CD4-positive, CD25-positive, alpha-beta regulatory T cell (primary cell): ENCODE measurements at regions not wholly inside any gene's neighbourhood (a gene's known extent, or its start where the extent isn't known, plus 50 kb on each side); places are given as distances from the start of the nearest gene placed in this dataset.

Experiments
- ATAC-seq, 2 donors: fragments of 150-1000 bp; cut with Tn5 transposase; one replicate each; pipeline ENCODE4 v1.10.0; 2021; ENCODE audit warnings: low read depth in 2 of 2, moderate number of reproducible peaks in 2 of 2, moderate library complexity in 1 of 2
- DNase-seq, 3 donors: peaks; one replicate each; pipeline versions ENCODE4 v3.0.0 to v3.0.0-alpha.2; 2012 to 2022; ENCODE audit warnings: mixed read lengths in 1 of 3
- H3K27ac ChIP-seq: one replicate; pipeline ENCODE4 v1.7.0; 2013; ENCODE audit warnings: mild to moderate bottlenecking, low read length; ENCODE audit not compliant: insufficient read depth, poor library complexity, severe bottlenecking
- H3K27me3 ChIP-seq: one replicate; pipeline ENCODE4 v1.7.0; 2013; ENCODE audit warnings: low read length; ENCODE audit not compliant: control insufficient read depth, insufficient read depth
- H3K36me3 ChIP-seq: one replicate; pipeline ENCODE4 v1.7.0; 2013; ENCODE audit warnings: mild to moderate bottlenecking, low read length, moderate library complexity; ENCODE audit not compliant: control insufficient read depth, insufficient read depth
- H3K4me1 ChIP-seq: 2 replicates; pipeline ENCODE4 v1.7.0; 2013; ENCODE audit warnings: mild to moderate bottlenecking, low read length; ENCODE audit not compliant: insufficient read depth, control insufficient read depth, poor library complexity, severe bottlenecking
- H3K4me3 ChIP-seq: one replicate; pipeline ENCODE4 v1.7.0; 2013; ENCODE audit warnings: low read depth, mild to moderate bottlenecking, low read length, moderate library complexity
- H3K9me3 ChIP-seq, 2 experiments: 1 replicate in 1 of 2; 2 replicates in 1 of 2; pipeline ENCODE4 v1.7.0; 2013; ENCODE audit warnings: low read length in 2 of 2, mild to moderate bottlenecking in 1 of 2, moderate library complexity in 1 of 2; ENCODE audit not compliant: control insufficient read depth in 2 of 2
- H3K27ac Mint-ChIP-seq, 3 donors: one replicate each; pipeline ENCODE4 v1.8.0; 2020 to 2022; ENCODE audit warnings: mild to moderate bottlenecking in 3 of 3, mixed read lengths in 3 of 3, moderate library complexity in 2 of 3
- H3K27me3 Mint-ChIP-seq: one replicate; pipeline ENCODE4 v1.8.0; 2022; ENCODE audit warnings: mild to moderate bottlenecking, mixed read lengths
- H3K36me3 Mint-ChIP-seq: one replicate; pipeline ENCODE4 v1.8.0; 2020; ENCODE audit warnings: mixed read lengths
- H3K4me1 Mint-ChIP-seq, 4 donors: one replicate each; pipeline ENCODE4 v1.8.0; 2020 to 2022; ENCODE audit warnings: mixed read lengths in 4 of 4, mild to moderate bottlenecking in 1 of 4
- H3K4me3 Mint-ChIP-seq, 4 donors: one replicate each; pipeline ENCODE4 v1.8.0; 2020 to 2022; ENCODE audit warnings: mild to moderate bottlenecking in 4 of 4, mixed read lengths in 4 of 4, moderate library complexity in 3 of 4
- H3K9me3 Mint-ChIP-seq, 7 donors: one replicate each; pipeline ENCODE4 v1.8.0; 2020 to 2022; ENCODE audit warnings: mixed read lengths in 7 of 7, mild to moderate bottlenecking in 3 of 7, moderate library complexity in 2 of 7

- Histone ChIP-seq H3K27ac (no peak overlapping the region), H3K4me1 (no peaks in the 10 kb centered on the region), H3K36me3 (no peaks in the 10 kb centered on the region), H3K4me3 (no peak overlapping the region), H3K27me3 (no peaks in the 10 kb centered on the region), H3K9me3 (no peaks in the 10 kb centered on the region)
- no peak for ATAC-seq
- H3K4me3 Mint-ChIP-seq: no peak overlapping the region
- no peaks in the 10 kb centered on the region for H3K36me3 Mint-ChIP-seq
- H3K9me3 Mint-ChIP-seq: peaks cover 0 to 2% (median 0%) of the 10 kb centered on the region in 7 donors
- H3K27ac Mint-ChIP-seq: no peak overlapping the region
- no peaks in the 10 kb centered on the region for H3K4me1 Mint-ChIP-seq
- no peaks in the 10 kb centered on the region for H3K27me3 Mint-ChIP-seq
- DNase-seq: no peak
Measured at GRCh38 chr2:226380679-226381078, 418.9 kb downstream of the IRS1 start.

- Mint-ChIP-seq H3K9me3 (peaks cover 0 to 2% (median 0%) of the 10 kb centered on the region in 7 donors), H3K27me3 (no peaks in the 10 kb centered on the region), H3K4me3 (no peak overlapping the region), H3K36me3 (no peaks in the 10 kb centered on the region), H3K27ac (no peak overlapping the region), H3K4me1 (no peaks in the 10 kb centered on the region)
- ATAC-seq: no peak
- Histone ChIP-seq H3K36me3 (no peaks in the 10 kb centered on the region), H3K27ac (no peak overlapping the region), H3K9me3 (no peaks in the 10 kb centered on the region), H3K27me3 (no peaks in the 10 kb centered on the region), H3K4me1 (no peaks in the 10 kb centered on the region), H3K4me3 (no peak overlapping the region)
- DNase-seq: no peak
Measured at GRCh38 chr2:226378753-226379705, 420.6 kb downstream of the IRS1 start.

- peak overlapping the region in 1 of 3 donors; percentile 16 for H3K27ac Mint-ChIP-seq
- no peak overlapping the region for H3K4me3 Mint-ChIP-seq
- peaks cover 0 to 2% (median 0%) of the 10 kb centered on the region in 7 donors for H3K9me3 Mint-ChIP-seq
- Histone ChIP-seq H3K36me3 (no peaks in the 10 kb centered on the region), H3K4me3 (no peak overlapping the region), H3K27me3 (no peaks in the 10 kb centered on the region), H3K4me1 (no peaks in the 10 kb centered on the region), H3K27ac (no peak overlapping the region), H3K9me3 (no peaks in the 10 kb centered on the region)
- H3K36me3 Mint-ChIP-seq: no peaks in the 10 kb centered on the region
- no peaks in the 10 kb centered on the region for H3K4me1 Mint-ChIP-seq
- ATAC-seq (no peak), DNase-seq (no peak)
- H3K27me3 Mint-ChIP-seq: no peaks in the 10 kb centered on the region
Measured at GRCh38 chr2:226376516-226377180, 423.0 kb downstream of the IRS1 start.

- no peaks in the 10 kb centered on the region for H3K9me3 ChIP-seq
- H3K27ac ChIP-seq: no peak overlapping the region
- no peak overlapping the region for H3K4me3 ChIP-seq
- Mint-ChIP-seq H3K36me3 (no peaks in the 10 kb centered on the region), H3K4me3 (no peak overlapping the region), H3K9me3 (peaks cover 0 to 4% (median 0%) of the 10 kb centered on the region in 7 donors), H3K4me1 (no peaks in the 10 kb centered on the region), H3K27ac (no peak overlapping the region), H3K27me3 (no peaks in the 10 kb centered on the region)
- ATAC-seq (no peak), DNase-seq (no peak)
- H3K4me1 ChIP-seq: no peaks in the 10 kb centered on the region
- H3K36me3 ChIP-seq: no peaks in the 10 kb centered on the region
- H3K27me3 ChIP-seq: no peaks in the 10 kb centered on the region
Measured at GRCh38 chr2:226366920-226367319, 432.7 kb downstream of the IRS1 start.

GRCh38 chr2:226364217-226364616, 435.4 kb downstream of the IRS1 start:
- H3K27me3 Mint-ChIP-seq: no peaks in the 10 kb centered on the region
- Histone ChIP-seq H3K27ac (no peak overlapping the region), H3K4me3 (no peak overlapping the region), H3K4me1 (no peaks in the 10 kb centered on the region), H3K36me3 (no peaks in the 10 kb centered on the region), H3K27me3 (no peaks in the 10 kb centered on the region), H3K9me3 (no peaks in the 10 kb centered on the region)
- no peak for DNase-seq
- H3K36me3 Mint-ChIP-seq: no peaks in the 10 kb centered on the region
- no peaks in the 10 kb centered on the region for H3K4me1 Mint-ChIP-seq
- peaks cover 0 to 4% (median 0%) of the 10 kb centered on the region in 7 donors for H3K9me3 Mint-ChIP-seq
- no peak overlapping the region for H3K27ac Mint-ChIP-seq
- no peak overlapping the region for H3K4me3 Mint-ChIP-seq
- no peak for ATAC-seq

- Histone ChIP-seq H3K4me1 (no peaks in the 10 kb centered on the region), H3K27ac (no peak overlapping the region), H3K4me3 (no peak overlapping the region), H3K36me3 (no peaks in the 10 kb centered on the region), H3K9me3 (no peaks in the 10 kb centered on the region), H3K27me3 (no peaks in the 10 kb centered on the region)
- Mint-ChIP-seq H3K4me3 (no peak overlapping the region), H3K36me3 (no peaks in the 10 kb centered on the region), H3K4me1 (no peaks in the 10 kb centered on the region), H3K27me3 (no peaks in the 10 kb centered on the region), H3K27ac (no peak overlapping the region), H3K9me3 (peaks cover 0 to 4% (median 0%) of the 10 kb centered on the region in 7 donors)
- ATAC-seq (no peak), DNase-seq (no peak)
Measured at GRCh38 chr2:226362980-226363379, 436.6 kb downstream of the IRS1 start.

- Mint-ChIP-seq H3K27ac (no peak overlapping the region), H3K36me3 (no peaks in the 10 kb centered on the region), H3K27me3 (no peaks in the 10 kb centered on the region), H3K4me1 (no peaks in the 10 kb centered on the region), H3K9me3 (peaks cover 0 to 4% (median 0%) of the 10 kb centered on the region in 7 donors), H3K4me3 (no peak overlapping the region)
- Histone ChIP-seq H3K4me1 (no peaks in the 10 kb centered on the region), H3K36me3 (no peaks in the 10 kb centered on the region), H3K27me3 (no peaks in the 10 kb centered on the region), H3K9me3 (no peaks in the 10 kb centered on the region), H3K4me3 (no peak overlapping the region), H3K27ac (no peak overlapping the region)
- no peak for ATAC-seq
- no peak for DNase-seq
Measured at GRCh38 chr2:226360658-226361057, 439.0 kb downstream of the IRS1 start.
